HG03066 (cell line): ENCODE measurements at regions not wholly inside any gene's neighbourhood (a gene's known extent, or its start where the extent isn't known, plus 50 kb on each side); places are given as distances from the start of the nearest gene placed in this dataset.

Experiments used
- ATAC-seq: cut with Tn5 transposase; IDR thresholded peaks from one replicate; pipeline ENCODE4 v1.9.1; 2021; ENCODE audit warnings: low read depth; ENCODE audit not compliant: unreplicated experiment

DNA sequence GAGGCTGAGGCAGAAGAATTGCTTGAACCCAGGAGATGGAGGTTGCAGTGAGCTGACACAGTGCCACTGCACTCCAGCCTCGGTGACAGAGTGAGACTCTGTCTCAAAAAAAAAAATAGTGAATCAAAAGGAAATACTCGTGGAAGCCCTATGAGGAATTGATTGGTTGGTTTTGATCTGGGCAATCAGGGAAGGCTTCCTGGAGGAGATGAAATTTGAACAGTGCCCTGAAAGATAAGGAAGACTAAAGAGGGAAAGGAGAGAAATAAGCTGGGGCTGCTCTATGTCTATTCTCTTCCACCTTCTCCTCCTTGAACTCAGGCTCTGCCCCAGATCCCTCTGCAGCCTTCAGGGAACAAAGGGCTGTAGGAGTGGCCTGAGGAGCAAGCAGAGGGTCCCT lies 54.1 kb downstream of the IRF2BPL start:
- ATAC-seq: no peak

DNA sequence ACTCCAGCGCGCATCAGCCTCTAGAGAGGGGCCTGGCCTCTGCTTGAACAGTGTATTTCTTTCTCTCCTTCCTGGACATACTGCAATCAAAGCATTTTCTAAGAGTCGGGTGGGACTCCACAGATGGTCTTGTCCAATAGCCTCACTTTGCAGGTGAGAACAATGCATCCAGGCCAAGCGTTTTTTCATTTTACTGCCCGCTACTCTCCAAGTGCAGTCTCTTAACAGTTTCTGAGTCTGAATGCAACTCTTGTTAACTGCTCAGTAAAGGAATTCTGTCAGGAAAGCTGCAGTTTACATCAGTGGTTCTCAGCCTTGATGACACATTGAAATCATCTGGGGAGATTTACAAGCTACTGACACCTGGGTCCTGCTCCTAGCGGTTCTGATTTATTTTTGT lies 57.0 kb downstream of the IRF2BPL start:
- ATAC-seq: no peak

DNA sequence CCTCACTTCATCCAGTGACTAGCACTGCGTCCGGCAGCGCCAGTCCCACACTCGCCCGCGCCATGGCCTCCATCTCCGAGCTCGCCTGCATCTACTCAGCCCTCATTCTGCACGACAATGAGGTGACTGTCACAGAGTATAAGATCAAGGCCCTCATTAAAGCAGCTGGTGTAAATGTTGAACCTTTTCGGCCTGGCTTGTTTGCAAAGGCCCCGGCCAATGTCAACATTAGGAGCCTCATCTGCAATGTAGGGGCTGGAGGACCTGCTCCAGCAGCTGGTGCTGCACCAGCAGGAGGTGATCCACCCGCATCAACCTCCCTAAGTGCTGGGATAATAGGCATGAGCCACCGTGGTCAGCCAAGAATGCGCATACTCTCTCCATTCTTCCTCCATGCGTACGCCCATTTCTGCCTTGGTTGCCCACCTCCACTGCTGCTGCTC lies 59.9 kb downstream of the IRF2BPL start:
- ATAC-seq: no peak

DNA sequence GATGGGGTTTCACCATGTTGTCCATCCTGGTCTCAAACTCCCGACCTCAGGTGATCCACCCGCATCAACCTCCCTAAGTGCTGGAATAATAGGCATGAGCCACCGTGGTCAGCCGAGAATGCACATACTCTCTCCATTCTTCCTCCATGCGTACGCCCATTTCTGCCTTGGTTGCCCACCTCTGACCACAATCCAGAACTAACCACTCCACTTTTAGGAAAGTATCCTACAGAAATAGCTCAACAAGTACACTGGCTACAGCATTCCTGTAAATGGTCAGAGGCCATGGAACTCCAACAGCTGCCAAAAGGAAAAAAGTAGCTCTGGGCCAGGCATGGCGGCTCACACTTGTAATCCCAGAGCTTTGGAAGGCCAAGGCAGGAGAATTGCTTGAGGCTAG lies 60.7 kb downstream of the IRF2BPL start:
- no peak for ATAC-seq

DNA sequence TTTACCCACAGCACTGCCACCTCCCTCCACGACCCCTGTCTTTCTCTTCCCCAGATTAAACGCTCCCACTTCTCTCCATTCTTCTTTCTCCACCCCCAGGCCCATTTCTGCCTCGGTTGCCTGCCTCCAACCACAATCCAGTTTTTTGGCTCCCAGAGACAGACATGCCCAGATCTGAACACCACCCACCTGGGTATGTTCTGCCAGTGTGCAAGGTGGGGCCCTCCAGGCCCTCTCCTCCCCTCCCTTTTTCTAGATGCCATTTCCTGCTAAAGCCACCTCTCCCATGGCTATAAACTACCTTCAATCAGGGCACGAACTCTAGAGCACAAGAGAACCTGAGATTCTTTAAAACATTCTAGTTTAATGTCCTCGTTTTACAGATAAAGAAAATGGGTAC lies 63.3 kb downstream of the IRF2BPL start:
- no peak for ATAC-seq

DNA sequence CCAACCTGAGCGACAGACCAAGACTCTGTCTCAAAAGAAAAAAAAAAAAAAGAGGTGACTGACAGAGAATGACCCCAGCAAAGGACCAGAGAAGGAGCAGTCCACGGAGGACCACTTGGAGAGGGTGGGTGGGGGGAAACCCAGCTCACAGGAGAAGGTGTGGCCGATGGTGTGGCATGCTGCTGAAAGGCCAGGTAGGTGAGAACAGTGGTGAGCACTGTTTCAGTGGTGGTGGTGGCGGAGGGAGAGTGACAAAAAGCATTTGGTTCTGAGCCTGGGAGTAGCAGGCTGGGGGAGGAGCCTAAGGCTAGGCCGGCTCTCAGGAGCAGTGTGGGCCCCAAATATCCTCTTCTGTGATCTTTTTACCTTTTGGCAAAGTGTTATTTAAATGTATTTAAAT lies 63.8 kb downstream of the IRF2BPL start:
- ATAC-seq: no peak

DNA sequence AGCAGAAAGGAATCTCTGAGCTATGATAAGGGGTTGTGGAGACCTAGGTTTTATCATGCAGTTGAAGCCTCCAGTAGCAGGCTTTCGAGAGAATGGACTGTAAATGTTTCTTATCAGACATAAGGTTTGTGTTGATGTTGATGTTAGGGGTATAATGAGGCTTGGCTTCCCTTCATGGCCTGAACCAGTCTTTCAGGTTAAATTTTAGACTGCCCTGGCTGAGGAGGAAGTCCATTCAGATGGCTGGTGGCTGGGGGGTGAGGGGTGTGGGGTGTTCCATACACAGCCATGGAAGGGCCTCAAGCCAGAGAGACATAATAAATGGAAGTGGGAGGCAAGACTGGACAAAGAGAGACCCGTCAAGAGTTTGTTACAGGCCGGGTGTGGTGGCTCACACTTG lies 65.1 kb downstream of the IRF2BPL start:
- no peak for ATAC-seq

DNA sequence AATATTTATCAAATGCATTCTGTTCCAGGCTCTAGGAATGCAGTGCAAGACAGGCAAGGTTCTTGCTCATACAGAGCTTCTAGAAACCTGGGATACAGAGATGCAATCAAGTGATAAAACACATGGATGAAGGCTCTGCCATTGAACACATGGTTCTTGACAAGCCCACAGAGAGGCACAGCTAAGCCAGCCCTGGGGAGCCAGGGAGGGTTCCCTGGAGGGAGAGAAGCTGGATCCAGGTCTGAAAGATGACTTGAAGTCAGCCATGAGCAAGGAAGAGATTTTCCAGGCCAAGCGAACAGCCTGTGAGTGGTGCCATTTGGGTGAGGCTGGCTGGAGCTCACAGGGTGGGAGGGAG lies 66.2 kb downstream of the IRF2BPL start:
- ATAC-seq: no peak

DNA sequence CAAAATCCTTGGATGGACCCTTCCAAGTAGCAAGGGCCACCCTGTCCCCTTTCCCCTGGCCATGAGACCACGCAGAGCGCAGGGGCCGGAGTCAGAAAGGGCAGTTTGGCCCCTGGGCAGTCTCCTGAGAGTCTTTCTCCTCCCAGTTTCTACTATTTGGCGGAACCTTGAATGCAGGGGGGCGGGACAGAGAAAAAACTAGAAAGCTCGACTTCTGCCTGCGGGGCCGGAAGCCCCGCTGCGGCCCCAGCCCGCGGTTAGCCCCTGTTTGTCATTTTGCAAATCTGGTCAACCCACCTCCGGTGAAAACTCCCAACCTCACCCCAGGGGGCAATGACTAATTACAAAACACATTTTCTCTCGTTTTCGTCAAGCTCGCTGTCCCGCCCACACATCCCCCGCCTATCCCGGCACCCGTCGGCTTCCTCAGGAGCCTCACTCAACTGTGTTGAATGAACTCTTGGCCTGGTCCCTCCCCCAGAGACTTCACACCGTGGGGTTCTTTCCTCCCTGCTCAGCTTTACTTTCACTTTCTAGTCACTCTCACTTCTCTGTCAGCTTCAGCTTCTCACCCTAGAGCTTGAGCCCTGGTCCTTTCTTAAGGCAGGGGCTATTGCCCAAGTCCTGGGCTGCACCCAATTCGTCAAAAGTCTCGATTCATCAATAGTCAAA lies 66.7 kb downstream of the IRF2BPL start:
- ATAC-seq: peak; percentile 73

DNA sequence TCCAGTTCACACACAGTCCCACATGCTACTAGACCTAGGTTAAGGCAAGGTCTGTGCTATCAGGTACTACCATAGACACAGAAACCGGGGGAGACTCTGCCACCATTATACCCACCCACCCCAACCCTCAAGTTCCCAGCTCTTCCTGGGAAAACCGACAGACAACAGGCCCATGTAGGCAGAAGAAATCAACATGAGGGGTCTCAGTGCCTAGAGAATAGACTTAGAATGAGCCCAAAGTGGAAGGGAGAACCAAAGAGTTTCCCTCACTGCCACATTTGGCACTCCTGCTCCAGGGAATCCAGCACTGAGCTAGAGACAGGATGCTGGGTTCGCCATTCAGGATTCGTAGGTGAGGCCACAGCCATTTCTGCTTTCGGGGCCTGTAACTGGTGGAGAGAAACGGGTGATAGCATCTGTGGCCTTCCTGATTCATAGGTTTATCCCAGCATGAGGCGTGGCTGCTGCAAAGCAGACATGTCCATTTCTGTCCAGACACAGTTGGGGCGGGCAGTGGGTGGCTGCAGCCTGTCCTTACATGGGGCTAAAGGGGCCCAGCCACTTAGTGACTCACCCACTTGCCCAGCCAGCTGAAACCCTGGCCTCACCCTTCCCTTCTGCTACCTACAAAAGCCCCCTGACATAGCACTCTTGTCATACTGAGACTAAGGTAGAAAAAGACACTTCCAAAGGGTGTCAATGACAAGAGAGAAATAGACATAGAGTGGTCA lies 69.4 kb downstream of the IRF2BPL start:
- peak; percentile 35 for ATAC-seq

DNA sequence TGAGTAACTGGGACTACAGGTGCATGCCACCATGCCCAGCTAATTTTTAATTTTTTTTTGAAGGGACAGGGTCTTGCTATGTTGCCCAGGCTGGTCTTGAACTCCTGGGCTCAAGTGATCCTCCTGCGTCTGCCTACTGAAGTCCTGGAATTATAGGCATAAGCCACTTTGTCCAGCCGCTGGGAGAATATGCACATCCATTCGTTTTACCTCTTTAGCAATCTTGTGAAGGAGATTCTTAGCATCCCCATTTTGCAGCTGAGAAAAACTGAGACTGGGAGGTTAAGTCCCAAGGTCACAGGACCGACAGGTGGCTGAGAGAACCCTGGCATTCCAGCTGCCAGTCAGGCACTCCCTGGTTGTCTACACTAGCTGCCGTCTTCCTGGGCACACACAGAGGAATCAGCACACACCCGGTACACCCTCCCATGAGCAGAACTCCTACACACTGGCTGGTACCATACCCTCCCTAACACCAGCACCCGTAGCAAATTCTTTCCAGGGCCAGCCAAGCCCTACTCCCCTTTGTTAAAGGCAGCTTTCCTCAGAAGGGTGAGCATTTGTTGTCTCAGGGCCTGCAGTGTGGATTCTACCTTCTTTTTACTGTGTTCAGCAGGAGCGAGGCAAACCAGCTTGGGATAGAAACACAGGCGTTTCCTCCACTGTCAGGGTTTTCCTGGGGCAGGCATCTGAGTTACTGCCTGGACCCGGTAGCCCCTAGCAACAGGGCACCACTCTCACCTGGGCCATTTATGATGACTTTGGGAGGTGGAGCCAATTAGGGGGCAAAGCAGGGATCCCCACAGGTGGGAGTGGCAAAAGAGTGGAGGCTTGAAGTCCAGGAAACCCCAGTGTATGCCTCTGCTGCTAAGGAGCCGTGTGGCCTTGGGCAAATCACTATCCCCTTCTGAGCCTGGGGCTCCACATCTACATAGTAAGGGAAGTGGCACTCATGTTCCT lies 70.2 kb downstream of the IRF2BPL start:
- no peak for ATAC-seq

DNA sequence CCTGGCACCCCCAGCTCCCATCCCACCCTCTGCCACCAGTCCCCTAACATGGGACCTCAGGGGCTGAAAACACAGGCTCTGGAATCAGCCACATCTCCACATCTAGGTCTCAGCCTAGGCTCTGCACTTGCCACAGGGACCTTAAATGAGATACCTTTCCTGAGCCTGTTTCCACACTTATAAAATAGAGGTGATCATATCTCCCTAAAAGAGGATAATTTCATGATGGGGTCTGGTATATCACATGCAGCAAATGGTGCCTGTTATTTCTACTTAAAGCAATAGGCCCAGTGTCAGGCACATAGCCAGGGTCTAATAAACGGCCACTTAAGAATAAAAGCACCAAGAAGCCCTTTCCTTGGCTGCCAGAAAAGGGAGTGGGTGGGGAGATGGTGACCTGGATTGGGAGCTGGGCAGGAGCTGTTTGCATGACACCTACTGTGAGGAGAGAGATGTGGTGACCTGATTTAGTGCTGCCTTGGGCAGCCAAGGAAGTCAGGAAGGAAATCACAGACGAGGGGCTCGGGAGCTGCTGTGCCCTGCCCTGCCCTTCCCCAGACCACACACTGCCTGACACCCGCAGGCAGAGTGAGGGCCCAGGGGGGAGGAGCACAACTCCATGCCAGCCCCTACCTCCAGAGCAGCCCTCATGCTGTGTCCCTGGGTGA lies 71.2 kb downstream of the IRF2BPL start:
- ATAC-seq: no peak

DNA sequence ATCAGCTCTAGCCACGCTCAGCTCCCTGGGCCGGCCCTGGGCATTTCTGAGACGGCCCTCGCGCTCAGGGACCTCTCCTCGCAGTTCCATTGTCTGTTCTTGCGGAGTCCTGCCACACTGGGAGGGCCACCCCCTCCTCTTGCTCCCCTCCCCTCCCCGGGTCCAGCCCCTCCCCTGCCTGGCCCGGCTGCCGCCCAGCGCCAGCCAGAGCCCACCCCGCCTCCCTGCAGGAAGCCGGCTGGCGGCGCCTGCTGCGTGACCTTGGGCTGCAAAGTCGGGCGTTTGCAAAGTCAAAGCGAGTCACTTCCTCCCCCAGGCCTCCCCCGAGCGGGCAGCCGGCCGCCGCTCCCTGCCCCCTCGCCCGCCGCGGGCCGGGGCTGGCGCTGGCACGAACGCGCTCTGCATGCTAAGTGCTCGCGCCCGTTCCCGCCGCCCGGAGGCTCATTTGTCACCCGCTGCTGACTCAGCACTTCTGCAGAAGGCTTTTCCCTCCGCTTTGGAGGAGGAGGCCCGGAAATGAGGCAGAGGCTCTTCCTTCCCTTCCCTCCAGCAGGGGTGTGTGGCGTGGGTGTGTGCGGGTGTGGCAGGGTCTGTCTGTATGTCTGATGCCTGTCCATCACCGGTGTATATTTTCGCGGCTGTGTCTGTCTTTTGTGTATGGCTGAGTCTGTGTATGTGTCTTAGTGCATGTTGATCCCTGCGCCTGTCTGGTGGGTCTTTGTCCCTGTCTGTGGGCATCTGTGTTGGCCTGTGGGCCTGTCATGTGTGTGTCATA lies 72.0 kb downstream of the IRF2BPL start:
- peak; percentile 29 for ATAC-seq

DNA sequence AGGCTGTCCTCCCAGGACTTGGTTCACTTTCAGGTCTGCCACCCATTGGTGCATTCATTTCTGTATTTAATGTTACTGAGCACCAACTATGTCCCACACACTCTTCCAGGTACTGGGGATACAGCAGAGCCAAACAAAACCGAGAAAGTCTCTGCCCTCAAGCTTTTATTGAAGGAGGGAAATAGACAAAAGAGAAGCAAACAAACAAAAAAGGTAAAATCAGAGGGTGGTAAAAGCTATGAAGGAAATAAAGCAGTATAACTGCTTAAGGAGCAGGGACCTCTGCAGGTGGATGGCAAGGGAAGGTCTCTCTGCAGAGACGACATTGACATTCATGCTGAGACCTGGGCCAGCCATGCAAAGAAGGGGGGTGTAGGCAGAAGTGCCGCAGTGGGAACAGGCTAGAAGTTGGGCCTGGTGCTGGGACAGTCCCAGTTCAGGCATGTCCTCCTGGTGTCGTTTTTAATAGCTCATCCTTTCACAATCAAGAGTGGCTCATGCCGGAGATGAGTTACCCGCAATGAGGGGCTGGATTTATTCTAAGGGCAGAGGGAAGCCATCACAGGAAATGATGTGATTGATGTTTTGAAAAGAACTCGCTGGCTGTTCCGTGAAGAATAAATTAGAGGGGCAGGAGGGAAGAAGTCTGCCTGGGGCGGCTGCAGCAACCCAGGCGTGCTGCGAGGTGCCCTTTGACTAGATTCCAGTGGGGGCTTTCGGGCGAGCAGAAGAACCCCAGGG lies 72.8 kb downstream of the IRF2BPL start:
- no peak for ATAC-seq

DNA sequence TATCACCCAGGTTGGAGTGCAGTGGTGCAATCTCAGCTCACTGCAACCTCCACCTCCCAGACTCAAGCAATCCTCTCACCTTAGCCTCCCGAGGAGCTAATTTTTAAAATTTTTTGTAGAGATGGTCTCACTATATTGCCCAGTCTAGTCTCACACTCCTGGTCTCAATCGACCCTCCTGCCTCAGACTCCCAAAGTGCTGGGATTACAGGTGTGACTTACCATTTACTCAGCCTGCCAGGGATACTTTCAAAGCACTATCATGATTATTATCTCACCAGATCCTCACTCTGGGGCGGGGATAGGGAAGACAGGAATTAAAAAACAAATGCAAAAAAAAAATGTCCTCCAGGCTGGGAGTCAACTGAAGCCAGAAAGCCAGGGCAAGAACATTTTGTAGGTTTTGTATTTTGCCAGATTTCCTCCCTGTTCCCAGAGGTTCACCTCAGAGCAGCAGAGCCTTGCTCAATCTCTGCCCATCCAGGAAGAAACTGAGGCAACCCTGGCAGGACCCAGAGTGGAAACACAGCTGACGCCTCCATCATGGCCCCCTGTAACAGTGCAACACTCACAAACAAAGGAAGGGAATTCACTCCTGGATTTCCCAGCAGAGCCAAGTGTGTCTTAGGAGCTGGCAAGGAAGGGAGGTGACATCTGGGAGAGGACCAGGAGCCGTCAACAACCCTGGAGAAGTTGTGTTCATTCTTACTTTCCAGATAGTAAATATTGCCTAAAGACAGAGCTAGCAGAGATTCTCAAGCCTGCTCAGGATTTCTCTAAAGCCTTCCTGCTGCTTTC lies 73.9 kb downstream of the IRF2BPL start:
- ATAC-seq: no peak

DNA sequence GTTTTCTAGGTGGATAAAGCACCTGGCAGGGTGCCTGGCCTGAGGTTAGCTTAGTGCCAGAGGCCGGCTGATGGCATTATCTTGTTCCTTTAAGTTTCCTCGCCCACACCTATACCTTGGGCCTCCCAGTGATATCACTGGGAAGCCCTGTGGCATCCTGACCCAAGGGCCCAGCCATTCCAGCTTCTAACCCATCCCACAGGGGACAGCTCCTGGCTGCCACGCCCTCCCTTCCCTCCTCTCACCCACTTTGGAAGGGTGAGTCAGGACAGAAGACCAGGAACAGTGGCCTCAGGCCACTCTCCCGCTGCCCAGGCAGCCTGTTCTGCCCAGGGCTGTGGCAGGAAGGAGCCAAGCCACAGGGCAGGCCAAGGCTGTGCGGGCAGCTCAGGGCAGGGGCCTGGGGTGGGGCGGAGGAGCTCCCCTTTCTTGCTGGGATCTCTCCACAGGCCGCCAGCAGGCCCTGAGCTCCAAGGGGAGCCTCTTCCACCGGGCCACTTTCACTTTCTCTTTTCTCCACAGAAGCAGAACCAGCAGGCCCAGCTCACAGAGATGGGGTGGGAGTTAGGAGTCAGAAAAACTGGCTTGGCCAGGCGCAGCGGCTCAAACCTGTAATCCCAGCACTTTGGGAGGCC lies 75.1 kb downstream of the IRF2BPL start:
- ATAC-seq: no peak

DNA sequence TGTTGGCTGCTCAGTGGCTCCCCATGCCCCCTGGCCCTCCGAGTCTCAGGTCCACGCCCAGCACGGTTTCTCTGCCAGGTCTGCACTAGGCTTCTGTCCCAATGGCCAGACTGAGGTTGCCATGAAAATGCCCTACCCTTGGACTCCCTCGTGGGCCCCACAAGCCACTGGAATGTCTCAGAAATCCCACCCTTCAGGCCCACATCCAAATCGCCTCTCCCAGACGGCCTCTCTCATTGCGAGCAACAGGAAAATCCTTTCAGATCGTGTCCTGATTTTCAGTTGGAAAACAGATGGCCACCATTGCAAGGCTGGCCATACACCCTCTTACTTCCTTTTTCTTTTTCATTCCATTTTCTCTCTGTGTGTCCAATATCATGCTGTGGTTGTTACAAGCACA lies 77.3 kb downstream of the IRF2BPL start:
- no peak for ATAC-seq
